HUES48 (cell line): ENCODE measurements at regions not wholly inside any gene's neighbourhood (a gene's known extent, or its start where the extent isn't known, plus 50 kb on each side); places are given as distances from the start of the nearest gene placed in this dataset.

Source experiments
- H3K27ac ChIP-seq: one replicate; pipeline ENCODE4 v1.7.0; 2013; ENCODE audit warnings: low read depth, low read length, inconsistent platforms
- H3K27me3 ChIP-seq: 2 replicates; pipeline ENCODE4 v1.6.1; 2013; ENCODE audit warnings: mild to moderate bottlenecking, low read length; ENCODE audit not compliant: control insufficient read depth, insufficient read depth
- H3K36me3 ChIP-seq: 2 replicates; pipeline ENCODE4 v1.6.1; 2013; ENCODE audit warnings: low read length; ENCODE audit not compliant: control insufficient read depth, insufficient read depth
- H3K4me1 ChIP-seq: 2 replicates; pipeline ENCODE4 v1.6.1; 2013; ENCODE audit warnings: mild to moderate bottlenecking, low read length; ENCODE audit not compliant: control insufficient read depth, insufficient read depth
- H3K4me3 ChIP-seq: 2 replicates; pipeline ENCODE4 v1.5.1; 2013; ENCODE audit warnings: mild to moderate bottlenecking, low read depth, low read length
- H3K9ac ChIP-seq: 2 replicates; pipeline ENCODE4 v1.6.1; 2013; ENCODE audit warnings: mild to moderate bottlenecking, low read depth, low read length, moderate library complexity
- H3K9me3 ChIP-seq: 2 replicates; pipeline ENCODE4 v1.6.1; 2013; ENCODE audit warnings: low read length; ENCODE audit not compliant: control insufficient read depth, insufficient read depth

- H3K9me3 ChIP-seq, result peaks cover 21% of the 10 kb centered on the region
- H3K4me1 ChIP-seq, result no peaks in the 10 kb centered on the region
- H3K36me3 ChIP-seq, result no peaks in the 10 kb centered on the region
- H3K27ac ChIP-seq, result no peak overlapping the region
- H3K9ac ChIP-seq, result no peak overlapping the region
- H3K27me3 ChIP-seq, result no peaks in the 10 kb centered on the region
- no peak overlapping the region for H3K4me3 ChIP-seq
These were observed 67.5 kb upstream of the BRD7 start for GRCh38 chr16:50436271-50436670.

DNA sequence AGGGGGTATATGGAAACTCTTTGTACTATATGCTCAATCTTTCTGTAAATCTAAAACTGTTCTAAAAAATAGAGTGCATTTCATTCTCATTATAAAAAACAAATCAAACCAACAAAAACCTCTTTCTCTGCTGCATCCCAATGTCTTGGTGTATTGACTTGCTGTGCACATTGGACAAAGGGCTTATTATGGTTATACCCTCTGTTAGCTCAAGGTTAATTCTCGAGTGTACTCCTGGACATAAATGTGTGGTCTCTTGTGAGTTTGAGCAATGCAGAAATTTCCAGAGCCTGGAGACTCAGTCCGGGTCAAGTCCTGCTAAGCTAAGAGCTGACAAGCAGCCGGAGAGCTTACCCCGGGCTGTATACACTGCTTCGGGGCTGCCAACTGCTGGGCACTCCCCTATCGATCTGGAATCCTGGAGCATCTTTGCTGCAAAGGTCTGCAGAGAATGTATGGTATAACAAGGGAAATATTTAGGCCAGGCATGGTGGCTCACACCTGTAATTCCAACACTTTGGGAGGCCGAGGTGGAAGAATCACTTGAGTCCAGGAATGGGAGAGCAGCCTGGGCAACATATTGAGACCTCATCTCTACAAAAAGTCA is 66.2 kb upstream of the BRD7 start:
- H3K4me3 ChIP-seq, result no peak overlapping the region
- H3K4me1 ChIP-seq, result no peaks in the 10 kb centered on the region
- H3K9me3 ChIP-seq, result peaks cover 10% of the 10 kb centered on the region
- H3K27me3 ChIP-seq, result no peaks in the 10 kb centered on the region
- H3K27ac ChIP-seq, result no peak overlapping the region
- no peak overlapping the region for H3K9ac ChIP-seq
- no peaks in the 10 kb centered on the region for H3K36me3 ChIP-seq

GRCh38 chr16:50430076-50430475 is 61.3 kb upstream of the BRD7 start:
- Histone ChIP-seq H3K27me3 (no peaks in the 10 kb centered on the region), H3K4me3 (no peak overlapping the region), H3K9ac (no peak overlapping the region), H3K9me3 (no peaks in the 10 kb centered on the region), H3K4me1 (no peaks in the 10 kb centered on the region), H3K36me3 (no peaks in the 10 kb centered on the region), H3K27ac (no peak overlapping the region)

- H3K27me3 ChIP-seq, result no peaks in the 10 kb centered on the region
- H3K36me3 ChIP-seq, result no peaks in the 10 kb centered on the region
- H3K9ac ChIP-seq, result no peak overlapping the region
- no peak overlapping the region for H3K27ac ChIP-seq
- no peaks in the 10 kb centered on the region for H3K4me1 ChIP-seq
- H3K9me3 ChIP-seq, result no peaks in the 10 kb centered on the region
- H3K4me3 ChIP-seq, result no peak overlapping the region
These were observed 60.0 kb upstream of the BRD7 start for GRCh38 chr16:50428742-50429141.

- H3K9ac ChIP-seq, result no peak overlapping the region
These were observed 59.3 kb upstream of the BRD7 start for GRCh38 chr16:50428116-50428515.

DNA sequence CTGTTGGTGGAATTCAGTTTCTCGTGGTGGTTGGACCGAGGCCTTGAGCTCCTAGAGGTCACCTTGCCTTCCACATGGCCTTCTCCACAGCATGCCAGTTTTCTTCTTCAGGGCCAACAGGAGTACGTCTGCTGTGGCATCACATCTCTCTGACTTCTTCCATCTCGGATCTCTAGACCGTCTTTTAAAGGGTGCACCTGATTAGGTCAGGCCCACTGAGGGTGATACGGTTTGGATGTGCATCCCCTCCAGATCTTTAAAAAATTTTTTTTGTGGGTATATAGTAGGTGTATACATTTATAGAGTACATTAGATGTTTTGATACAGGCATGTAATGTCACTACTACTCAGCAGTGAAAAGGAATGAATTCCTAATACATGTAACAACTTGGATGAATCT is 58.3 kb upstream of the BRD7 start:
- Histone ChIP-seq H3K4me1 (no peaks in the 10 kb centered on the region), H3K9me3 (no peaks in the 10 kb centered on the region), H3K4me3 (no peak overlapping the region), H3K27me3 (no peaks in the 10 kb centered on the region), H3K36me3 (no peaks in the 10 kb centered on the region), H3K27ac (no peak overlapping the region), H3K9ac (no peak overlapping the region)

More at GRCh38 chr16:50428116-50428515, 59.3 kb upstream of the BRD7 start:
- H3K9me3 ChIP-seq, result no peaks in the 10 kb centered on the region
- no peak overlapping the region for H3K27ac ChIP-seq
- H3K36me3 ChIP-seq, result no peaks in the 10 kb centered on the region
- H3K4me3 ChIP-seq, result no peak overlapping the region
- no peaks in the 10 kb centered on the region for H3K27me3 ChIP-seq
- H3K4me1 ChIP-seq, result no peaks in the 10 kb centered on the region

- Histone ChIP-seq H3K36me3 (no peaks in the 10 kb centered on the region), H3K4me3 (no peak overlapping the region), H3K4me1 (no peaks in the 10 kb centered on the region), H3K9ac (no peak overlapping the region), H3K27me3 (no peaks in the 10 kb centered on the region), H3K9me3 (peaks cover 4% of the 10 kb centered on the region; the same call in 1 of the 2 replicates), H3K27ac (no peak overlapping the region)
These were observed 56.9 kb upstream of the BRD7 start for GRCh38 chr16:50425648-50426047.

DNA sequence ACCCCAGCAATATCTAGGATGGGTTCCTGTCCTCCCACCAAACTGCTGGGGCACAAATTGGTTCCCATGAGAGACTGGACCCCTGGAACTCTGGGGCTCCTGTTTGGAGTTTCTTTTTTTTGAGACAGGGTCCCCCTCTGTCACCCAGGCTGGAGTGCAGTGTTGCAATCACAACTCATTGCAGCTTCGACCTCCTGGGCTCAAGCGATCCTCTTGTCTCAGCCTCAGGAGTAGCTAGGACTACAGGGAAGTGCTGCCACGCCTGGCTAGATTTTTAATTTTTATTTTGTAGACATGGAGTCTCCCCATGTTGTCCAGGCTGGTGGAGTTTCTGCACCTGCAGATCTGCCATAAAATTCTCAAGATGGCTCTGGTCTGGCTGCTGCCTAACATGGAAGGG is 56.3 kb upstream of the BRD7 start:
- no peaks in the 10 kb centered on the region for H3K36me3 ChIP-seq
- no peaks in the 10 kb centered on the region for H3K4me1 ChIP-seq
- no peak overlapping the region for H3K9ac ChIP-seq
- H3K4me3 ChIP-seq, result no peak overlapping the region
- no peak overlapping the region for H3K27ac ChIP-seq
- H3K9me3 ChIP-seq, result peaks cover 8% of the 10 kb centered on the region; the same call in 1 of the 2 replicates
- no peaks in the 10 kb centered on the region for H3K27me3 ChIP-seq

DNA sequence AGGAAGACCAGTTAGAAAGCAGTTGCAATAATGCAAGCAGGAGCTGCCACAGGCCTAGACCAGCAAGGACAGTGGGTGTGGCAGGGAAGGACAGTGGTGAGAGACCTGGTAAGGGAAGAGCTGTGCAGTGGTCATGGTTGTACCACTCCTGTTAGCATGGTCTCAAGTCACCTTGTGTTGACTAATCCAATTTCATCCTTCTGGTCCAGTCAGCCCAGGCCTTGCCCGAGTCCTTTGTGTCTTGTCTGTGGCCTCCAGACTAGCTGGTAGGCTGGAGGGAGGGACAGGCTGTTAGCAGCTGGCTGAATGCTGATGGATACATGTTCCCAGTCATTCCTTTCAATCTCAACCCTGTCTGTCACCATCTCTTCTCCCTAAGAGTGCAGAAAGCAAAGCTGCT is 54.1 kb upstream of the BRD7 start:
- no peak overlapping the region for H3K9ac ChIP-seq
- no peak overlapping the region for H3K4me3 ChIP-seq
- H3K27ac ChIP-seq, result no peak overlapping the region
- H3K27me3 ChIP-seq, result no peaks in the 10 kb centered on the region
- peaks cover 21% of the 10 kb centered on the region; the same call in 1 of the 2 replicates for H3K9me3 ChIP-seq
- no peaks in the 10 kb centered on the region for H3K36me3 ChIP-seq
- H3K4me1 ChIP-seq, result no peaks in the 10 kb centered on the region

- Histone ChIP-seq H3K4me3 (no peak overlapping the region), H3K4me1 (no peaks in the 10 kb centered on the region), H3K36me3 (no peaks in the 10 kb centered on the region), H3K9me3 (peaks cover 29% of the 10 kb centered on the region), H3K9ac (no peak overlapping the region), H3K27ac (no peak overlapping the region), H3K27me3 (no peaks in the 10 kb centered on the region)
These were observed 50.3 kb upstream of the BRD7 start for GRCh38 chr16:50419116-50419515.
